ENCODE measurements at regions not wholly inside any gene's neighbourhood (a gene's known extent, or its start where the extent isn't known, plus 50 kb on each side); places are given as distances from the start of the nearest gene placed in this dataset.
"Not testable (repeated sequence)": the region's sequence is repeated elsewhere in the genome, so short reads cannot be mapped to it uniquely, and the experiment has no call there.

DNA sequence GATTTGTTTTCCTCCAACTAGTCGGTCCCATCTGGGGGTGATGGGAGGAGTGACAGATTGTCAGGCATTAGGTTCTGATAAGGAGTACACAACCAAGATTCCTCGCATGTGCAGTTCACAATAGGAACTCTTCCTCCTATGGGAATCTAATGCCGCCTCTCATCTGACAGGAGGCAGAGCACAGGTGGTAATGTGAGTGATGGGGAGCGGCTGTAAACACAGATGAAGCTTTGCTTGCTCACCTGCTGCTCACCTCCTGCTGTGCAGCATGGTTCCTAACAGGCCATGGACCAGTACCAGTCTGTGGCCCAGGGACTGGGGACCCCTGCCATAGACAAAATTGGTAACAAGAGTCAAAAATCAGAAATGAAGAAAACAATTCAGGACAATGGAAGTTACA is 173.3 kb upstream of the HMHB1 start:
- H3K36me3 ChIP-seq (ENCODE audit: control insufficient read depth, insufficient read depth, low read length): no peaks in the 10 kb centered on the region
- no peak overlapping the region for H3K9ac ChIP-seq (ENCODE audit: low read depth, low read length)
- peaks cover 4% of the 10 kb centered on the region for H3K4me1 ChIP-seq (ENCODE audit: control insufficient read depth, insufficient read depth, low read length)
- no peaks in the 10 kb centered on the region for H3K27me3 ChIP-seq (ENCODE audit: control insufficient read depth, insufficient read depth, low read length)
- H3K4me3 ChIP-seq (ENCODE audit: low read depth, low read length): no peak overlapping the region
- no peaks in the 10 kb centered on the region for H3K9me3 ChIP-seq (ENCODE audit: control insufficient read depth, insufficient read depth, low read length)

DNA sequence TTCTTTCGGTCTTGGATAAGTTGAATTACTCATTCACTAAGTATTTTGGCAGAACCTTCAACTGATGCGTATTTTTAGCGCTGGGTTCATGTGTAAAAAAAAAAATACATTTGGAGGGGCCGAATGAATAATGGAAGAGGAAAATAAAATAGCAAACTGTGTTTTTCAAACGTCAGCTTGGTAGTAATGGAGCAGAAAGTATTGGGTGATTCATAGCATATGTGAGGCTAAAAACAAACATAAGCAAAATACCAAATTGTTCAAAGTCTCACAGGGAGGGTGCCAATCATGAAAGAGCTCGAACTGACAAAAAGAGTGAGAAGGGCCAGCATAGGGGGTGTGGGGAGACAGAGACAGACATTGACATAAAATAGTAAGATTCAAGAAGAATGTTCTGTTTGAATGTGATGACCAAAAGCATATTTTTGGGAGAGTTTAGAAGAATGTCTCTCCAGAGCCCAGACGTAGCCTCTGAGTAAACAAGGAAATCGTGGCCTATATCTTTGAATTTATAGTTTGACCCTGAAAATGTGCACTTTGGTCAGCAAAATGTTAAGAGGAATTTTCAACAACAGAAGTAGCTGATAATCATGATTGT is 174.9 kb upstream of the HMHB1 start:
- Histone ChIP-seq H3K36me3 (ENCODE audit: control insufficient read depth, insufficient read depth, low read length) (no peaks in the 10 kb centered on the region), H3K4me3 (ENCODE audit: low read depth, low read length) (no peak overlapping the region), H3K9ac (ENCODE audit: low read depth, low read length) (no peak overlapping the region), H3K27me3 (ENCODE audit: control insufficient read depth, insufficient read depth, low read length) (no peaks in the 10 kb centered on the region), H3K9me3 (ENCODE audit: control insufficient read depth, insufficient read depth, low read length) (no peaks in the 10 kb centered on the region), H3K4me1 (ENCODE audit: control insufficient read depth, insufficient read depth, low read length) (peaks cover 4% of the 10 kb centered on the region)

DNA sequence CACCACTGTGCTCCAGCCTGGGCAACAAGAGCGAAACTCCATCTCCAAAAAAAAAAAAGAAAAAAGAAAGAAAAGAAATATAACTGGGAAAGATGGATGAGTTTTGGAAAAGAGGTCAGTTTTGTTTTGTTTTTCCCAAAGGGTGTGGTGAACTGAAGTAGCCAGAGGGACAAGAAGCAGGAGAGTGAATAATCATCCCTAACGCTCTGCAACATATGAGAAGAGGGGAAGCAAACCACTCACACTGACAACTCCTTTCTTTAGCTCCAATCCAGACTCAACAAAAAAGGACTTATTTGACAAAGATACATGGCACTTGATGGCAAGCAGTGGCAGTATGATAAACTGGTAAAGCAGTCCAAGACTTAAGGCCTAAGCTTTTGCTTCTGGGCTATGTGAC is 176.1 kb upstream of the HMHB1 start:
- Histone ChIP-seq H3K4me3 (ENCODE audit: low read depth, low read length) (no peak overlapping the region), H3K27me3 (ENCODE audit: control insufficient read depth, insufficient read depth, low read length) (no peaks in the 10 kb centered on the region), H3K9ac (ENCODE audit: low read depth, low read length) (no peak overlapping the region), H3K36me3 (ENCODE audit: control insufficient read depth, insufficient read depth, low read length) (no peaks in the 10 kb centered on the region), H3K9me3 (ENCODE audit: control insufficient read depth, insufficient read depth, low read length) (no peaks in the 10 kb centered on the region), H3K4me1 (ENCODE audit: control insufficient read depth, insufficient read depth, low read length) (no peaks in the 10 kb centered on the region)

DNA sequence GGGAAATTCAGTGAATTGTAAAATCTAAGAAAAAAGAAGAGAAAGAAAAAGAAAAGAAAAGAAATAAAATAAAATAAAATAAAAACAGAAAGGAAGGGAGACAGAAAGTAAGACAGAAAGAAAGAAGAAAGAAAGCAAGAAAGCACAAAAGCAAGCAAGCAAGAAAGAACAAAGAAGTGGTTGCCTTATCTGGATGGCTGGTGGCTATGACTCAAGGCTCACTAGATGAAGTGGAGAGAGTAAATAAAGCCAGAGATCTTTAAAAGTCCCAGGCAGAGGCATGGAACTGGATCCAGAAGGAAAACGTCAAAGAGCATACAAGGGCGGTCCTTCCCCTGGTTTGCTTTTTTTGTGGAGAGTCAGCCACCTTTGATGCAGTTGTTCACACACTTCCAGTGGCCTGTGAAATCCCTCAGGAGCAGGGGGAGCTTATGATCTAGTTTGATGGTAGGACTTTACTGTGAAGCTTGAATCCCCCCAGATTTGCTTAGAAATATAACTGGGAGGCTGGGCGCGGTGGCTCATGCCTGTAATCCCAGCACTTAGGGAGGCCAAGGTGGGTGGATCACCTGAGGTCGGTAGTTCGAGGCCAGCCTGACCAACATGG is 176.7 kb upstream of the HMHB1 start:
- H3K9ac ChIP-seq (ENCODE audit: low read depth, low read length): no peak overlapping the region
- H3K4me1 ChIP-seq (ENCODE audit: control insufficient read depth, insufficient read depth, low read length): no peaks in the 10 kb centered on the region
- no peak overlapping the region for H3K4me3 ChIP-seq (ENCODE audit: low read depth, low read length)
- H3K9me3 ChIP-seq (ENCODE audit: control insufficient read depth, insufficient read depth, low read length): no peaks in the 10 kb centered on the region
- no peaks in the 10 kb centered on the region for H3K36me3 ChIP-seq (ENCODE audit: control insufficient read depth, insufficient read depth, low read length)
- H3K27me3 ChIP-seq (ENCODE audit: control insufficient read depth, insufficient read depth, low read length): no peaks in the 10 kb centered on the region

DNA sequence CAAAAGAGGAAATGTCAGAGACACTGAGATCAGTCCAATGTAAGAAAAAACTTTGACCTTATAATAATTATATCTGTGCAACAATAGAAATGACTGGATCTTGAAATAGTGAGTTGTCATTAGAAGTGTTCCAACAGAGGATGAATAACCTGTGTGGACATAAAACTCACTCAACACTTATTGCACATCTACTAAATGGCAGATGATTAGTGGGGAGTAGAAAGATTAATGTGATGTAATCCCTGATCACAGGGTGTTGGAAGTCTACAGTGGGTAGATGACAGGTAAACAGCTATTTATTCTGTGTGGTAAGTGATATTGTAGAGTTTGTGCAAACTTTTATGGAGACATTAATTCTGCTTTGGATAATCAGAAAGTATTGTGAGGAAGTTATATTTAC is 177.3 kb upstream of the HMHB1 start:
- Histone ChIP-seq H3K9me3 (ENCODE audit: control insufficient read depth, insufficient read depth, low read length) (no peaks in the 10 kb centered on the region), H3K9ac (ENCODE audit: low read depth, low read length) (no peak overlapping the region), H3K27me3 (ENCODE audit: control insufficient read depth, insufficient read depth, low read length) (no peaks in the 10 kb centered on the region), H3K4me3 (ENCODE audit: low read depth, low read length) (no peak overlapping the region), H3K4me1 (ENCODE audit: control insufficient read depth, insufficient read depth, low read length) (no peaks in the 10 kb centered on the region), H3K36me3 (ENCODE audit: control insufficient read depth, insufficient read depth, low read length) (no peaks in the 10 kb centered on the region)

DNA sequence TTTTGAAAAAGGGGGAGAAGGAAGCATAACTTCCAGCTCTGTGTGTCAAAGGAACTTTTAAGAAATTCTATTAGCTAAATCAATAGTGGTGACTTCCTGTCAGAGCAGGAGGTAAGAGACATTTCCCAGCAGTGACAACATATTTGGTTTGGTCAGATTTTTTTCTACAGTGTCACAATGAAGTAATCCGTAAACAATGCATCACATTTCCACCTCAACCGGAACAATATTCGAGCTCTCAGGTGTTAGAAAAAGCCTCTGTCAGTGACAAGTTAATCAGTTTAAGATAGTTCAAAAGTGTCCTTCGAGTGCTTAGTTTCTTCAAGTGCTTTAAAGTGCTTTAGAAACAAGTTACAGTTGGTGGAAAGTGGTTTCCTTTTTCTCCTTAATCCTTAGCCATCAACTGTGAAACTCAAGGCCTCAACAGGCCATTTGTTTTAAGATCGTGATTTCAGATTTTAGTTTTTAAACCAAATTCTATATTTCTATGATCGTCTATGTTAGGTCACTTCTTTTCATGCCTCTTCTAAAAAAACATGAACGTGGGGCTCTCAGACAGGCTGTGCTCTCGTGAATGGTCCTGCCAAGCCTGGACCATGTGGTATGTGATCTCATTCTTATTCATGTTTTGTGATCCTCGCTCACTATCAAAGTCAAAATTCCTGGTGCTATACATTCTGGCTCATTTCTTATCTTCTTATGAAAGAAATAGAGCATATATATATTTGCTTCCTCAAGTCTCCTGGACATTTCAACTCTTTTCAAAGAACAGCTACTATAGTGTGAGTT is 181.9 kb upstream of the HMHB1 start:
- Histone ChIP-seq H3K4me1 (ENCODE audit: control insufficient read depth, insufficient read depth, low read length) (no peaks in the 10 kb centered on the region), H3K36me3 (ENCODE audit: control insufficient read depth, insufficient read depth, low read length) (no peaks in the 10 kb centered on the region), H3K9ac (ENCODE audit: low read depth, low read length) (no peak overlapping the region), H3K9me3 (ENCODE audit: control insufficient read depth, insufficient read depth, low read length) (no peaks in the 10 kb centered on the region), H3K4me3 (ENCODE audit: low read depth, low read length) (no peak overlapping the region), H3K27me3 (ENCODE audit: control insufficient read depth, insufficient read depth, low read length) (no peaks in the 10 kb centered on the region)

DNA sequence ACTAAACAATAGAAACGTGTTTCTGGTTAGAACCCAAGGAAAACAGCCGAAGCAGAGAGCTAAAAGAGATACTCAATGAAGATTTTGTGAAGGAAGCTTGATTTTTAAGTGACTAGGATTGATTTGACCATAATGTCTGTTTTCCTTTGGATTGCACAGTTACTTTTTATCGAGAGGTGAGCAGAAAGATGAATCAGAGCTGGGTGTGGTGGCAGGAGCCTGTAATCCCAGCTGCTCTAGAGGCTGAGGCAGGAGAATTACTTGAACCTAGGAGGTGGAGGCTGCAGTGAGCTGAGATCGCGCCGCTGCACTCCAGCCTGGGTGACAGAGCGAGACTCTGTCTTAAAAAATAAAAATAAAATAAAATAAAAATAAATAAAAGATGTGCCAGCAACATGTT is 186.9 kb upstream of the HMHB1 start:
- not testable (repeated sequence) for H3K9me3 ChIP-seq (ENCODE audit: control insufficient read depth, insufficient read depth, low read length); H3K27me3 ChIP-seq (ENCODE audit: control insufficient read depth, insufficient read depth, low read length); H3K9ac ChIP-seq (ENCODE audit: low read depth, low read length); H3K4me3 ChIP-seq (ENCODE audit: low read depth, low read length); H3K4me1 ChIP-seq (ENCODE audit: control insufficient read depth, insufficient read depth, low read length); H3K36me3 ChIP-seq (ENCODE audit: control insufficient read depth, insufficient read depth, low read length)

DNA sequence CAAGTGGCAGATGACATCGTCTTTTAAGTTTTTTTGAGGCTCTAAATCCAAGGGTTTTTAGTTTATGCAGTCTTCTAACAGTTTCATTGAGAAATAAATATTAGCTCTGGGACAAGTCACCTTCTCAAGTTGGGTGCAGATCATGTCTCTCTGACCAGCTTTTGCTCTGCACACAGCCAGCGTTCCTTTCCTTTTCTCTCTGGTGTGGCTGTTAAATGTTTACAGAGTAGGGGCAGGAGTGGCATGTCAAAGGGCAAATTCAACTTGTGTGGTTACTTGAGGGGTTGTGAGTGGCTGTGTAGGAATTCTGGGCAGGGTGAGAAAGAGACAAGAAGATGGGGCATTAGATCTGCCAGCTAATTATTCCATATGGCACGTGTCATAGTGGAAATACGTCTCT is 187.5 kb upstream of the HMHB1 start:
- no peaks in the 10 kb centered on the region for H3K36me3 ChIP-seq (ENCODE audit: control insufficient read depth, insufficient read depth, low read length)
- H3K27me3 ChIP-seq (ENCODE audit: control insufficient read depth, insufficient read depth, low read length): no peaks in the 10 kb centered on the region
- H3K4me1 ChIP-seq (ENCODE audit: control insufficient read depth, insufficient read depth, low read length): no peaks in the 10 kb centered on the region
- no peak overlapping the region for H3K4me3 ChIP-seq (ENCODE audit: low read depth, low read length)
- no peaks in the 10 kb centered on the region for H3K9me3 ChIP-seq (ENCODE audit: control insufficient read depth, insufficient read depth, low read length)
- no peak overlapping the region for H3K9ac ChIP-seq (ENCODE audit: low read depth, low read length)

DNA sequence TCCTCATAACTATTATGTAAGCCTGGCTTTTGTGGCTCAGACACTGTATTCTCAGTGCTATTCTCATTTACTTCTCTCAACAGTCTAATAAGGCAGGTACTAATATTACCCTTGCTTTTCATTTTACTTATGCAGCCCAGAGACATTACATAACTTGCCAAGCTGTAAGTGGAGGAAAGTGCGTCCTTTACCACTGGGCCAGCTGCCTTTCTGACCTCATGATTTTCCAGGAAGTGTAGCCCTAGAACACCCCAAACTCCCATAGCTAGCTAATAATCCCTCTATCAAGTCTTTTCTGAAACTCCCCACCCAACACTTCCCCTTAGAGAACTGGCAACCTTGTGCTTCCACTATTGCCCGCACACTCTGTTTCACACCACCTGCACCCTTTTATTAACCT is 192.9 kb upstream of the HMHB1 start:
- Histone ChIP-seq H3K27me3 (ENCODE audit: control insufficient read depth, insufficient read depth, low read length) (no peaks in the 10 kb centered on the region), H3K9ac (ENCODE audit: low read depth, low read length) (no peak overlapping the region), H3K36me3 (ENCODE audit: control insufficient read depth, insufficient read depth, low read length) (no peaks in the 10 kb centered on the region), H3K4me3 (ENCODE audit: low read depth, low read length) (no peak overlapping the region), H3K4me1 (ENCODE audit: control insufficient read depth, insufficient read depth, low read length) (no peaks in the 10 kb centered on the region), H3K9me3 (ENCODE audit: control insufficient read depth, insufficient read depth, low read length) (no peaks in the 10 kb centered on the region)

DNA sequence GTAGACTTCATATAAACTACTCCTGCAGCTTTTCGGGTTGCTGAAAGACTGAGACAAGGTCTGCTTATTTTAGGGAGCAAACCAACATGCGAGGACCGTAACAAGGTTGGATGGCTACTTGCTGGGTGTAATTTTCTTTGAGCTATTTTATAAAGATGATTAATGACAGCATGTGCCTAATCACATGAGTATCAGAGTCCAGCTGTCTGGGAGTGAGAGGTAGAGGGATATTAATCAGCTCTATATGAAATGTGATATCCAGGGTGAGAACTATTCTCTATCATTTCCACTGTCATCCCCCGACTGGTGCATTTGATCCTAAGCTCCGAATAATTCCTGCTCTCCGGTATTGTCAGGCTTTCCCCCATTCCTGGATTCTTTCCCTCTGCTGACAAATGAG is 193.8 kb upstream of the HMHB1 start:
- Histone ChIP-seq H3K27me3 (ENCODE audit: control insufficient read depth, insufficient read depth, low read length) (no peaks in the 10 kb centered on the region), H3K4me3 (ENCODE audit: low read depth, low read length) (no peak overlapping the region), H3K4me1 (ENCODE audit: control insufficient read depth, insufficient read depth, low read length) (no peaks in the 10 kb centered on the region), H3K36me3 (ENCODE audit: control insufficient read depth, insufficient read depth, low read length) (no peaks in the 10 kb centered on the region), H3K9me3 (ENCODE audit: control insufficient read depth, insufficient read depth, low read length) (no peaks in the 10 kb centered on the region), H3K9ac (ENCODE audit: low read depth, low read length) (no peak overlapping the region)

DNA sequence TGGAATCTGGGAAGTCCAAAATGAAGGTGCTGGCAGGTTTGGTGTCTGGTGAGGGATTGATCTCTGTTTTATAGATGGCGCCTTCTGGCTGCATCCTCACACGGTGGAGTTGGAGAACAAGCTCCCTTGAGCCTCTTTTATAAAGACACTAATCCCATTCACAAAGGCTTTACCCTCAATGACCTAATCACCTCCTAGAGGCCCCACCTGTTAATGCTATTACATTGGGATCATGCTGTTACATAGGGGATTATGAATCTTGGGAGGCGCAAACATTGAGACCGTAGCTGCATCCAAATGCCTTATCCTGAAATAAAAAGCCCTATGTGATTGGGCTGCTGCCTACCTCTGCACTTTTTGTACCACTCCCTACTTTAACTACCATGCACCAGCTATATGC is 197.1 kb upstream of the HMHB1 start:
- no peak overlapping the region for H3K9ac ChIP-seq (ENCODE audit: low read depth, low read length)
- no peak overlapping the region for H3K4me3 ChIP-seq (ENCODE audit: low read depth, low read length)
- H3K36me3 ChIP-seq (ENCODE audit: control insufficient read depth, insufficient read depth, low read length): no peaks in the 10 kb centered on the region
- H3K4me1 ChIP-seq (ENCODE audit: control insufficient read depth, insufficient read depth, low read length): no peaks in the 10 kb centered on the region
- no peaks in the 10 kb centered on the region for H3K9me3 ChIP-seq (ENCODE audit: control insufficient read depth, insufficient read depth, low read length)
- no peaks in the 10 kb centered on the region for H3K27me3 ChIP-seq (ENCODE audit: control insufficient read depth, insufficient read depth, low read length)

DNA sequence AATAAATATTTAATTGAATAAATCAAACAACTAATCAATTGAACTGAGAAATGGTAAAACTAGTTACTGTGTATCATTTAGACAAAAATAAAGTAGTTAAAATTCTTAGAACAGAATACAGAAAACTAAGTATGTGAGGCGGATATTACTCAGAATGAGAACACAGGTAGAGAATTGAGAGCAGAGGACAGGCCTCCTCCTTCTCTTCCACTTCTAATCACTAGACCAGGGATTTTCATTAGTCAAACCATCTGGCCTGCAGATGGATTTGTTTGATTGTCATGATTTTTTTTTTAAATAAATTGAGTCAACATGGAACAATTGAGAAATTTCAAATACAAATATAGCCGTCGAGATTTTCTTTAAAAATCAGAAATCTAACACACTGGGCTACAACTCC is 198.6 kb upstream of the HMHB1 start:
- H3K9ac ChIP-seq (ENCODE audit: low read depth, low read length): no peak overlapping the region
- H3K27me3 ChIP-seq (ENCODE audit: control insufficient read depth, insufficient read depth, low read length): no peaks in the 10 kb centered on the region
- no peaks in the 10 kb centered on the region for H3K36me3 ChIP-seq (ENCODE audit: control insufficient read depth, insufficient read depth, low read length)
- no peaks in the 10 kb centered on the region for H3K4me1 ChIP-seq (ENCODE audit: control insufficient read depth, insufficient read depth, low read length)
- no peak overlapping the region for H3K4me3 ChIP-seq (ENCODE audit: low read depth, low read length)
- H3K9me3 ChIP-seq (ENCODE audit: control insufficient read depth, insufficient read depth, low read length): no peaks in the 10 kb centered on the region
